Effector memory CD8-positive, alpha-beta T cell (primary cell): ENCODE measurements at regions not wholly inside any gene's neighbourhood (a gene's known extent, or its start where the extent isn't known, plus 50 kb on each side); places are given as distances from the start of the nearest gene placed in this dataset.

ENCODE experiments used
- ATAC-seq: fragments of 150-1000 bp; cut with Tn5 transposase; replicated peaks from 2 replicates; pipeline ENCODE4 v1.10.0; 2021; ENCODE audit warnings: mild to moderate bottlenecking, moderate library complexity
- DNase-seq, 3 experiments: peaks; one replicate each; pipeline ENCODE4 v3.0.0; 2021
- H3K27ac Mint-ChIP-seq, 2 donors: one replicate each; pipeline ENCODE4 v1.8.0; 2022; ENCODE audit warnings: mild to moderate bottlenecking in 2 of 2, mixed read lengths in 2 of 2, moderate library complexity in 2 of 2
- H3K27me3 Mint-ChIP-seq, 2 donors: one replicate each; pipeline ENCODE4 v1.8.0; 2022; ENCODE audit warnings: mixed read lengths in 2 of 2
- H3K36me3 Mint-ChIP-seq: one replicate; pipeline ENCODE4 v1.8.0; 2022; ENCODE audit warnings: mild to moderate bottlenecking, moderate library complexity, mixed read lengths; ENCODE audit not compliant: insufficient read depth
- H3K4me1 Mint-ChIP-seq, 2 donors: one replicate each; pipeline ENCODE4 v1.8.0; 2022; ENCODE audit warnings: low read depth in 2 of 2, mixed read lengths in 2 of 2
- H3K4me3 Mint-ChIP-seq, 2 donors: one replicate each; pipeline ENCODE4 v1.8.0; 2022; ENCODE audit warnings: mild to moderate bottlenecking in 2 of 2, mixed read lengths in 2 of 2, moderate library complexity in 2 of 2
- H3K9me3 Mint-ChIP-seq, 2 donors: one replicate each; pipeline ENCODE4 v1.8.0; 2022; ENCODE audit warnings: mixed read lengths in 2 of 2

GRCh38 chr20:46823271-46823751 lies 71.3 kb upstream of the EYA2 start:
- H3K27ac Mint-ChIP-seq, result no peak overlapping the region
- DNase-seq (no peak), ATAC-seq (no peak)
- peaks cover 43 to 47% of the 10 kb centered on the region in 2 donors for H3K27me3 Mint-ChIP-seq
- H3K4me3 Mint-ChIP-seq, result no peak overlapping the region
- H3K9me3 Mint-ChIP-seq, result no peaks in the 10 kb centered on the region
- H3K4me1 Mint-ChIP-seq, result no peaks in the 10 kb centered on the region
- H3K36me3 Mint-ChIP-seq, result no peaks in the 10 kb centered on the region

GRCh38 chr20:46823753-46824152 lies 70.9 kb upstream of the EYA2 start:
- DNase-seq (no peak), ATAC-seq (no peak)
- Mint-ChIP-seq H3K36me3 (no peaks in the 10 kb centered on the region), H3K9me3 (no peaks in the 10 kb centered on the region), H3K27me3 (peaks cover 40 to 51% of the 10 kb centered on the region in 2 donors), H3K27ac (no peak overlapping the region), H3K4me1 (no peaks in the 10 kb centered on the region), H3K4me3 (no peak overlapping the region)

DNA sequence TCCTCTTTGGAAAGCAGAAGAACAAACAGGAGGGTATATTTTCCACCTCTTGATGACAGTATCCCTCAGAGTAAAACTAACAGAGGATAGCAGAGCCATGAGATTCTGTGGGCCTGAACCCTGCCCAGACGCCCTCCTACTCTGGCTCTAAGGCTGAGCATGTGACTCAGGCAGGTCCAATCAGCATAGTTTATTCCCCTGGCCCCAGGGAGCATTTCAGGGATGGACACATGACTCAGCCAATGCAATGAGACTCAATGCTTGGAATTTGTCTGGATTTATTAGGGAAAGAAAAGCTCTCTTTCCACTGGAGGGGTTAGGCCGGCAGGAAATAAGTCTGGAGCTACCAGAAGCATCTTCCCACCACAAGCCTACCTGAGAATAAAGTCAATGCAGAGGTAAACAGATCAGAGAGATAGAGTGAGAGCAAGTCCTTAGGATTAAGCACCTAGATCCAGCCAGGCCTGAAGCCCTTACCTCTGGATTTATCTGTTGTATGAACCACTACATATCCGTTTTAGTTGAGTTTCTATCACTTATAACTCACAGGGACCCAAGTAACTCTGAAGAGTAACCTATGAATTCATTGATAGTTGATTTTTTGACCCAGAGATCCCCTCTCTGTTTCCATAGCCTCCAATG lies 68.2 kb upstream of the EYA2 start:
- ATAC-seq (no peak), DNase-seq (no peak)
- no peaks in the 10 kb centered on the region for H3K4me1 Mint-ChIP-seq
- H3K27ac Mint-ChIP-seq, result no peak overlapping the region
- H3K36me3 Mint-ChIP-seq, result no peaks in the 10 kb centered on the region
- peaks cover 30 to 49% of the 10 kb centered on the region in 2 donors for H3K27me3 Mint-ChIP-seq
- H3K9me3 Mint-ChIP-seq, result no peaks in the 10 kb centered on the region
- H3K4me3 Mint-ChIP-seq, result no peak overlapping the region

DNA sequence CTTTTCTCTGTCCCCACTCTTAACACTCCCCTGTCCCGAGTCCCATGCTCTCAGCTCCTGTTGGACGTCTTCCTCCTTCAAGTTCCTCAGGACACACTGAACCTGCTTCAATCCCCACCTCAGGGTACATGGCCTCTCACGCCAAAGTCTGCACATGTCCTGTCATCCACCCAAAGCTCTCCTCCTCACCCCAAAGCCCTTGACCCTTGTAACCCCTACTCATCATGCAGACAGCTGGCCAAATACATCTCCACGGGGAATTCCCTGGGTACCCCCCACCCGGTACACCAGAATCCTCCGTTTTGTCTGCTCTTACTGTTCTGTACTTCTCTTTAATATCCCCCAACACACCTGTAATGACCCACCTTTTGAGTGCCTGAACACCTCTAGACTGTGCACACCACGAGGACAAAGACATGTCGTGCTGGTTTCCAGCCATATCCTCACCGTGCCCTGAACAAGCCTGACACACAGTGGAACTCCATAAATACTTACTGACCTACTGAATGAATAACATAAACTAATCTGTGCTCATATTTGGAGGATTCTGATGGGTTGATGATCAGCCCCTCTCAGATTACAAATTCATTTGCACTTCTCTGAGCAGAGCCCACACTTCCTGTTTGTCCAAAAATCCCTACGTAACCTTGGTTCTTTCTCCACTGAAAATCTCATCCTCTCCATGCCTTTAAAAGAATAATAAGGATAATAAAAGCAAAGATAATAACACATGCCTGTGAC lies 66.8 kb upstream of the EYA2 start:
- no peak overlapping the region for H3K27ac Mint-ChIP-seq
- ATAC-seq (no peak), DNase-seq (no peak)
- peaks cover 32 to 49% of the 10 kb centered on the region in 2 donors for H3K27me3 Mint-ChIP-seq
- no peak overlapping the region for H3K4me3 Mint-ChIP-seq
- H3K9me3 Mint-ChIP-seq, result no peaks in the 10 kb centered on the region
- no peaks in the 10 kb centered on the region for H3K4me1 Mint-ChIP-seq
- H3K36me3 Mint-ChIP-seq, result no peaks in the 10 kb centered on the region

GRCh38 chr20:46828471-46828870 lies 66.2 kb upstream of the EYA2 start:
- H3K4me3 Mint-ChIP-seq, result no peak overlapping the region
- H3K27ac Mint-ChIP-seq, result no peak overlapping the region
- H3K36me3 Mint-ChIP-seq, result no peaks in the 10 kb centered on the region
- ATAC-seq (no peak), DNase-seq (no peak)
- no peaks in the 10 kb centered on the region for H3K9me3 Mint-ChIP-seq
- no peaks in the 10 kb centered on the region for H3K4me1 Mint-ChIP-seq
- H3K27me3 Mint-ChIP-seq, result peaks cover 33 to 49% of the 10 kb centered on the region in 2 donors

DNA sequence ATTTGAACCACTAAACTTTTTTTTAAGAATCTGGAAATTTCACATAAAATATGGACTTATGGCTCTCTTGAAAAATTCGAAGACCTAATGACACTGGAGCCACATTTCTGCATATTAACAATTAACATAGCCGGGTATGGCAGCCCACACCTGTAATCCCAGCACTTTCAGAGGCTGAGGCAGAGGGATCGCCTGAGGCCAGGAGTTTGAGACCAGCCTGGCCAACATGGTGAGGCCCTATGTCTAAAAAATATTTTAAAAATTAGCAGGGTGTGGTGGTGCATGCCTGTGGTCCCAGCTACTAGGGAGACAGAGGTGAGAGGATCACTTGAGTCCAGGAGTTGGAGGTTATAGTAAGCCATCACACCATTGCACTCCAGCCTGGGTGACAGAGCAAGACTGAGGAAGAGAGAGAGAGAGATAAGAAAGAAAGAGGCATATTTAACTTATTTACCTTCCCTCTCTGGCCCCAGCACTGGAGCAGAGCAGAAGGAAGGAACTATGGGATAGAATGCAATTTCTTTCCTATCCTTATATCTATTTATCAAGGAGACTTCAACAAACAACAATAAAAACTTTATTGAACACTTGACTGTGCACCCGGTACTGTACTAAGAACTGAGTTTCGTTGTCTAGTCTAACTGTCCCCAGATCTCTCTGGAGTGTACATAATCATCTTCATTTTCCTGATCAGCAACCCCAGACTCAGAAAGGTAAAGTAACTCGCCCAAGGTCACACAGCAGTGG lies 63.6 kb upstream of the EYA2 start:
- Mint-ChIP-seq H3K9me3 (no peaks in the 10 kb centered on the region), H3K27me3 (peaks cover 28 to 29% of the 10 kb centered on the region in 2 donors), H3K36me3 (no peaks in the 10 kb centered on the region), H3K4me1 (no peaks in the 10 kb centered on the region), H3K27ac (no peak overlapping the region), H3K4me3 (no peak overlapping the region)
- ATAC-seq, result no peak
- DNase-seq, result no peak

DNA sequence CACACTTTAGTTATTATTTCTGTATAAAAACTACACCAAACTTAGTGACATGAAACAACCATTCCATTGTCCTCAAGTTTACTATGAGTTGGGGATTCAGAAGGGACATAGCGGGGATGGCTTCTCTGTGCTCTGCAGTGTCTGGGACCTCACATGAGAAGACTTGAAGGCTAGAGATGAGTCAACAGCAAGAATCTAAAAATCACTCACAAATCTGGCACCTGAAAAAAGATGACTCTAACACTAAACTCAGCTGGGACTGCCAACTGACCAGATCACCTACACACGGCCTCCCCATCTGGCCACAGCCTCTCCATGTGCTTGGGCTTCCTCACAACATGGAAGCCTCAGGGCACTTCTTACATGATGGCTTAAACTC lies 63.0 kb upstream of the EYA2 start:
- Mint-ChIP-seq H3K9me3 (no peaks in the 10 kb centered on the region), H3K27ac (no peak overlapping the region), H3K27me3 (peaks cover 28 to 33% of the 10 kb centered on the region in 2 donors), H3K4me3 (no peak overlapping the region), H3K36me3 (no peaks in the 10 kb centered on the region), H3K4me1 (no peaks in the 10 kb centered on the region)
- DNase-seq (no peak), ATAC-seq (no peak)

GRCh38 chr20:46832555-46832954 lies 62.1 kb upstream of the EYA2 start:
- Mint-ChIP-seq H3K4me1 (no peaks in the 10 kb centered on the region), H3K36me3 (no peaks in the 10 kb centered on the region), H3K9me3 (no peaks in the 10 kb centered on the region), H3K27me3 (peaks cover 32 to 38% of the 10 kb centered on the region in 2 donors), H3K27ac (no peak overlapping the region), H3K4me3 (no peak overlapping the region)
- no peak for ATAC-seq
- DNase-seq, result no peak

DNA sequence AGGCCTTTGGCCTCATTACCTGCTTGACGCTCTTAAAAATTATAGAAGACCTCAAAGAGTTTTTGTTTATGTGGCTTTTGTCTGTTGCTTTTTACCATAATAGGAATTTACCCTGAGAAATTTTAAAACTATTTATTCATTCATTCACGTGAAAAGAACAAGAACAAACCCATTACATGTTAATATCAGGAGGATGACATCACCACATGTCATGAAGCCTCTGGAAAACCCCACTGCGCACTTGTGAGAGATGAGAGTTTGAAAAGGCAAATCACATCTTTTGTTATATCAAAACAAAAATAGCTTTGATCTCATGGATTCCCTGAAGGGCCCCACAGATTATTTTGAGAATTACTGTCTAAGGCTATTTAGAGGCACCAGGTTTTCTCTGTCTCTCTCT lies 61.3 kb upstream of the EYA2 start:
- H3K4me3 Mint-ChIP-seq, result no peak overlapping the region
- no peaks in the 10 kb centered on the region for H3K9me3 Mint-ChIP-seq
- H3K4me1 Mint-ChIP-seq, result no peaks in the 10 kb centered on the region
- no peak for ATAC-seq
- peaks cover 32 to 35% of the 10 kb centered on the region in 2 donors for H3K27me3 Mint-ChIP-seq
- no peak for DNase-seq
- no peaks in the 10 kb centered on the region for H3K36me3 Mint-ChIP-seq
- H3K27ac Mint-ChIP-seq, result no peak overlapping the region

- Mint-ChIP-seq H3K9me3 (no peaks in the 10 kb centered on the region), H3K4me1 (no peaks in the 10 kb centered on the region), H3K27me3 (peaks cover 31 to 34% of the 10 kb centered on the region in 2 donors), H3K36me3 (no peaks in the 10 kb centered on the region), H3K27ac (no peak overlapping the region), H3K4me3 (no peak overlapping the region)
- ATAC-seq (no peak), DNase-seq (no peak)
Observed at GRCh38 chr20:46835418-46835817, 59.2 kb upstream of the EYA2 start.

- H3K27ac Mint-ChIP-seq, result no peak overlapping the region
- no peaks in the 10 kb centered on the region for H3K4me1 Mint-ChIP-seq
- no peak for DNase-seq
- ATAC-seq, result no peak
- H3K27me3 Mint-ChIP-seq, result peaks cover 29 to 31% of the 10 kb centered on the region in 2 donors
- no peak overlapping the region for H3K4me3 Mint-ChIP-seq
- no peaks in the 10 kb centered on the region for H3K36me3 Mint-ChIP-seq
- H3K9me3 Mint-ChIP-seq, result no peaks in the 10 kb centered on the region
Observed at GRCh38 chr20:46837083-46837482, 57.6 kb upstream of the EYA2 start.

DNA sequence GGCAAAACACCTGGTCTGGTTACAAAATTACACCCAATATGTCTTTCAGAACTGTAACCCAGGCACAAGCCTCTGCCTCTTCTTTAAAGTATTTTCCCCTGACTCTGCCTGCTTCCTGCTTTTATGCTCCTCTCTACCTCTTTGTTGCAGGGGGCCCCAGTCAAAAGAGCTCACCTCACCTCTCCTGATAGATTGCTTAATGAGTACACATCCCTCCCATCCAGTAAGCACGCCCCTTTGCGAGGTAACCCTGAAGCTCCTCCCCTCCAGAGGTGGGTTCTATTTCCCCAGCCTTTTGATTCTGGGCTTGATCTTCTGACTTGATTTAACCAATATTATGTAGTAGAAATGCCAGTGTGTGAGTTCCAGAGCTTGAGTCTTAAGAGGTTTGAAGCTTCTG lies 56.6 kb upstream of the EYA2 start:
- DNase-seq (no peak), ATAC-seq (no peak)
- H3K4me1 Mint-ChIP-seq, result no peaks in the 10 kb centered on the region
- H3K27me3 Mint-ChIP-seq, result peaks cover 28 to 31% of the 10 kb centered on the region in 2 donors
- no peaks in the 10 kb centered on the region for H3K36me3 Mint-ChIP-seq
- no peak overlapping the region for H3K27ac Mint-ChIP-seq
- H3K9me3 Mint-ChIP-seq, result no peaks in the 10 kb centered on the region
- H3K4me3 Mint-ChIP-seq, result no peak overlapping the region

DNA sequence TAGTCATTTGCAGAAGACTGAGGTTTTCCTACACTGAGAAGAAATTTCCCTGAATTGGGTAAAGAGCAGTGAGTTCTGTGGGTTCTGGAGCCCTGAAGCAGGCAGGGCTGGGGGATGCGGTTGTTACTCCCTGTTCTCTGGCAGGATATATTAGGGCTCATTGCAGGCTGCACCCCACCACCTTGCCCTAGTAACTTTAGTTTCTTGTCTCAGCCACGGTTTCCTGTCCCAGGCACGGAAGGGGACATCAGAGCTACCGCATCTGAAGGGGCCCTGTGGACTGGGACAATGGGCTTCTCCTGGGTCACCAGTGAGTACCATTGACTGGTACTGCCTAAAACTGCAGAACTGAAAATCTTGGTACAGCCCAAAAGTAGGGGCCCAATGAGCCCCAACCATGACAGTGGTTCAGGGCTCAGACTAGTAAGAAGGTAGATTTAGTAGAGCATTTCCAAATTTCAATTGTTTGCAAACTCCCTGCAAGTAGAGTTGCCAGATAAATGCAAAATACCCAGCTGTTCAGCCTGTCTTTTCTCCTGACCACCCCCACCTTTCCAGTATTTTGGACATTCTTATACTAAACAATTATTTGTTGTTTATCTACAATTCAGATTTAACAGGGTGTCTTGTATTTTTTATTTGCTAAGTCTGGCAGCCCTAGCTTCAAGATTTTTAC lies 54.5 kb upstream of the EYA2 start:
- no peak for DNase-seq
- peaks cover 17 to 31% of the 10 kb centered on the region in 2 donors for H3K27me3 Mint-ChIP-seq
- no peaks in the 10 kb centered on the region for H3K4me1 Mint-ChIP-seq
- no peaks in the 10 kb centered on the region for H3K9me3 Mint-ChIP-seq
- ATAC-seq, result no peak
- no peaks in the 10 kb centered on the region for H3K36me3 Mint-ChIP-seq
- no peak overlapping the region for H3K27ac Mint-ChIP-seq
- no peak overlapping the region for H3K4me3 Mint-ChIP-seq
